ENCODE measurements at regions not wholly inside any gene's neighbourhood (a gene's known extent, or its start where the extent isn't known, plus 50 kb on each side); places are given as distances from the start of the nearest gene placed in this dataset.
"Not testable (repeated sequence)": the region's sequence is repeated elsewhere in the genome, so short reads cannot be mapped to it uniquely, and the experiment has no call there.

DNA sequence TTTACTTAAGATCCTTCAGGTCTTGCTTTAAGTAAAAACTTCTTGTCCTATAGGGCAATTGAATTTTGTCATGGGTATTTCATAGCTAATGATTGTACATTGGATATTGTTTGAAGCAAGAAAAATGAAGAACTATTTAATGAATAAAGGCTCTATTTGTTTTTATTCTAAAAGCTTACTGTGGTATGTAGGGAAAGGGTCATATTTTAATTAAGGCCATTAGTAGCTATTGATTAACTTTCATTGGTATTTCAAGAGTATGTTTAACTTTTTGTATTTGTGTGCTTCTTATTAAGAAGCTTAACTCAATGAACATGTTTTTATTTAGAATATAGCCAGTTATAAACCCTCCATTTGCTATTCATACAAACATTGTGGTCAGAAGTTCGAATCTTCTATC is 1951.8 kb upstream of the ADGRL3 start:
- DNase-seq, result no peak

DNA sequence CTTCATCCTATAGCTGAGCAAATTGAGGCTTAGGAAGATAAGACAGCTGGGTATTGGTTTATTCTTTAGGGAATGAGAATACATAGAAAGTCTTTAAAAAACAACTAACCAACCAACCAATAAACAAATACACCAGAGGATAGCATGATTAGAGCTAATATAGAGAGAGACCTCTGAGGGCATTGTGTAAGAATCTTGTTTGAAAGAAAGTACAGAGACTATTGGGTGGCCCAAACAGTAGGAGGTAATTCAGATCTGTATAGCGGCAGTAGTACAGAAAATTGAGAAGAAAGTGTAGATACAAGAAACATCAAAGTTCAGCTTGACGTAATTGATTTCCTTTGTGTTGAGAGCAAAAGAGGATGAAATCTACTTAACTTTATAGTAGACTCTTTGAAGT is 1951.0 kb upstream of the ADGRL3 start:
- no peak for DNase-seq

DNA sequence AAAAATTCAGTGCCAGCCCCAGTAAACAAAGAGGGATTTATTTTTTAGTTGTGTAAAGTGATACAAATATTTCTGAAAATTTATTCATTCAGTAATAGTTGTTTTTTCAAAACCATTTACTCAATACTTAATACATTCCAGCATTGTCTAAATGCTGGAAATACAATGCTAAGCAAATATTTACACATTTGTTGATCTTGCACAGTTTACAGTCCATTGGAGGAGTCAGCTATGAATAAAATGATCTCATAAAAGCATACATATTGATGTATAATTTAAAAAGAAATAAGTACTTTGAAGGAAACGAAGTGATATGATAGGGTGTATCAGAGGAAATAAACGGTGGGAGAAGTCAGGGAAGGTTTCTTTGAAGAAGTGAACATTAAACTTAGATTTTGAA is 1942.1 kb upstream of the ADGRL3 start:
- DNase-seq, result no peak

DNA sequence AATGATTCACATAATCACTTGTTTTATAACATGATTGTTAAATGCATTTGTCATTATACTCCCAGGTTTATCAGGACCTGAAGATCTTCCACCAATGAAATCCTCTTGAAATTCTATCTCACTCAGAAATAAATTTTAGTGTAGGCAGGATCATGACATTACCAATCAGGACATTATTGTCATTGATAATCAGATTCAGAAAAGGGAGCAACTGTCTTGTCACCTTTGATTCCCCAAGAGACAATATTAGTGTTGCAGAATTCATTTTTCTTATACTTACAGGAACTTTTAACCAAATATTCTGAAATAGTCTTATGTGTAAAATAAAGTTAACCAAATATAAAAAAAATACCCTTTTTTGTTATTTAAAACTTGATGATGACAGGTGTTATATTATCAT is 1892.5 kb upstream of the ADGRL3 start:
- DNase-seq, result no peak

DNA sequence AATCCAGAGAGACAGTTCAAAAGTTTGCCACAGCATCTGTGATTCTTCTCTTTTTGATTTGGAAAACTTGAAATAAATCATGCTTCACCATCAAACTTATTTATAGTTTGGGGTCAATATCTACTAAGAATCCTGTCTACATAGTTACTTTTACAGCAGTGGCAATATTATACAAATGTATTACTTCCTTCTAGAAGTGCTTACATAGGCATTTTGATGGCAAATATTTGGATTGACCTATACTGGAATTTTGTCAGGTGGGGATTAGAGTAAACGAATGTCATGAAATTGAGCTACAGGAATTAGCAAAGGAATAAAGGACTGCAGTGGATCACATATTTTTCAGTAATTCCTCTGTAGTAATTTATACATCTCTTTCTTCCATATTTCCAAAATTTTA is 1885.5 kb upstream of the ADGRL3 start:
- DNase-seq, result no peak

DNA sequence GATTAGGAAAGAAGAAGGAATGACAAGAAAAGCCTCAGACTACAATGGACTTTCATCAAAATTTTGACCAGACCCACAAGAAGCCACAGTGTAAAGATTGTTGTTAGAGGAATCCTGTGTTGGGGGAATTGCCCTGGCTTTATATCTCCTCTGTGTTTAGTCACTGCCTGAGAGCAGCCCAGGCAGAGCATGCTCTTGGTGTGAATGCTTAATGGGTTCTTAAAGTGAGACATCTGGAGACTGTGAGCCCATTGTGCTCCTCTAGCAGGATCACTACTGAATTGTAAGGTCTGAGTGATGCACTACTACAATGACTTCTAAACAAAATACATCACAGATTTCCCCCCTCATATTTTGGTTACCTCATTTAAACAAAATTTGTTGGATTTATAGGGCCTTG is 1860.5 kb upstream of the ADGRL3 start:
- DNase-seq, result no peak

DNA sequence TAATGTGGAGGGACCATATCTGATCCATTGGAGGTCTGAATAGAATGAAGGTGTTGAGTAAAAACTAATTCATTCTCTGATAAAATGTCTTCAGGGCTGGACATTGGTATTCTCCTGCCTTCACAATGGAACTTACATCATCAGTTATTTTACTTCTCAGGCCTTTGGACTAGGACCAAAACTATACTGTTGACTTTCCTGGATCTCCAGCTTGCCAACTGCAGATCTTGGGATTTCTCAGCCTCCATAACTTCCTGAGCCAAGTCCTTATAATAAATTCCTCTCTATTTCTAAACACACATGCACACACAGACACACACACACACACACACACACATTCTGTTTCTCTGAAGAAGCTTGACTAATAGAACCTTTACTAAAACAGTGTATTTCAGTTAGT is 1858.6 kb upstream of the ADGRL3 start:
- DNase-seq, result no peak

DNA sequence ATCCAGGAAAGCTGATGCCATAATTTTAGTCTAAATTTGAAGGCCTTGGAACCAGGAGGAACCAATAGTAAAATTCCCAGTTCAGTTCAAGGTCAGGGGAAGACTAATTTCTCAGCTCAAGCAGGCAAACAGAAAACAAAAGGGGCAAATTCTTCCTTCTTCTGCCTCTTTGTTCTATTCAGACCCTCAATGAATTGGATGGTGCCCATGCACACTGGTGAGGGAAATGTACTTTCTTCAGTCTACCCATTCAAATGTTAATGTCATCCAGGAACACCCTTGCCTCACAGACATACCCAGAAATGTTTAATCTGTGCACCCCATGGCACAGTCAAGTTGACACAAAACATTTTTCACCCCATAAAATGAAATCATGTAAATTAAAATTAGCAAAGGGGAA is 1851.2 kb upstream of the ADGRL3 start:
- DNase-seq, result no peak

DNA sequence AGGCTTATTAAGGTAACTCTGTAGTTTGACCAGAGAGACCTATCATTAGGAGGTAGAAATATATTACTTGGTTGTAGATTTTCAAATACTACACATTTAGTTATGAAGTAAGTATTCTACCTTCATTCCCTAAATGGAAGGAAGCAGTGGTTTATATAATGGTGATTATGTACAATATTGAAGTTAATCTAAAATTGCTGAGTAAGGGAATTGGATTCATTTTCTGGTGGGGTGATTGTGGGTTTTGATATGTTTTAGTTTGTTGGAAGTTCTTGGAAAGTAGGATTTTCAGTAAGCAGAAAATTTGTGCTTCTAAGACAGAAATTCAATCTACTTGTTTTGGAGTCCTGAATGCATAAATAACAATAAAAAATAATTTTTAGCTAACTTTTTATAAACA is 1830.9 kb upstream of the ADGRL3 start:
- no peak for DNase-seq

DNA sequence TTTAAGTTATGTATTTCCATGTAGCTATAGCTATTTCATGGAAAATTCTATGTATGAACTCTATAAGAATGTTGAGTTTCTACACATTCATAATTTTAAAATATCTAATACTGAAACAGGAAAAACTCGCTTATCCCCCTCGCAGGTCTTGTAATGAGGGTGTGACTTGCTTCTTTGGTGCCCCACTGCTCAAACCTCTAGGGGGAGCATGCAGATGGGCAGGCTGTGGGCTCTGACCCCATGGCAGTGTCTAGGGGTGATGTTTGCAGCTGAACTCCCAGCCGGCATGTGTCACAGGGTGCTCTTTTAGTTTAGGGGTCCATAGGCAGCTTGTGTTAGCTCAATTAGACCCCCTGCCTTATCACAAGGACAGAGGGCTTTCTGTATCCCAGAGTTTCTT is 1825.7 kb upstream of the ADGRL3 start:
- DNase-seq, result no peak

DNA sequence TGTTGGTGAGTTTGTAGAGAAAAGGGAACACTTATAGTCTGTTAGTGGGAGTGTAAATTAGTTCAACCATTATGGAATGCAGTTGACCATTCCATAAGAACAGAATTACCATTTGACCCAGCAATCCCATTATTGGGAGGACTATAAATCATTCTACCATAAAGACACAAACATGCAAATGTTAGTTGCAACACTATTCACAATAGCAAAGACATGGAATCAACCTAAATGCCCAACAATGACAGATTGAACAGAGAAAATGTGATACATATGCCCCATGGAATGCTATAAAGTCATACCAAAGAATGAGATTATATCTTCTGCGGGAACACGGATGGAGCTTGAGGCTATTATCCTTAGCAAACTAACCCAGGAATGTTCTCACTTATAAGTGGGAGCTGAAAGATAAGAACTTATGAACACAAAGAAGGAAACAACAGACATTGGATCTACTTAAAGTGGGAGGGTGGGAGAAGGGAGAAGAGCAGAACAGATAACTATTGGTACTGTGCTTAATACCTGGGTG is 1819.2 kb upstream of the ADGRL3 start:
- no peak for DNase-seq

DNA sequence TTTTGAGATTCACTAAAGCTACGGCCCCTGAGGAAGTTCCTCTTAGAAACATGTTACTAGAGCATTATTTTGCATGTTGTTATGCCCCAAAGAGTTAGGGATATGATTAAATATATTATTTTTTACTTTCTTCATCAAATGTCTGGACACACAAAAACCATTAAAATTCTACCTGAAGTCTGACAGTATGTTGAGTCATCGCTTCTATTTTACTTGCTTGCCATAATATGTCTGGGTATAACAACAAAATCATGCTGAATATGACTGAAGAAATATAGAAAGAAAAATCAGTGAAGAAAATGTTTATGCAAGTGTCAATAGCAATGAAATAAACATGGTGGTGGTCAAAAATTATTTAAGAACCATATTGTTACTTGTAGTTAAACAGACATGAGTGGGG is 1818.5 kb upstream of the ADGRL3 start:
- DNase-seq, result no peak

DNA sequence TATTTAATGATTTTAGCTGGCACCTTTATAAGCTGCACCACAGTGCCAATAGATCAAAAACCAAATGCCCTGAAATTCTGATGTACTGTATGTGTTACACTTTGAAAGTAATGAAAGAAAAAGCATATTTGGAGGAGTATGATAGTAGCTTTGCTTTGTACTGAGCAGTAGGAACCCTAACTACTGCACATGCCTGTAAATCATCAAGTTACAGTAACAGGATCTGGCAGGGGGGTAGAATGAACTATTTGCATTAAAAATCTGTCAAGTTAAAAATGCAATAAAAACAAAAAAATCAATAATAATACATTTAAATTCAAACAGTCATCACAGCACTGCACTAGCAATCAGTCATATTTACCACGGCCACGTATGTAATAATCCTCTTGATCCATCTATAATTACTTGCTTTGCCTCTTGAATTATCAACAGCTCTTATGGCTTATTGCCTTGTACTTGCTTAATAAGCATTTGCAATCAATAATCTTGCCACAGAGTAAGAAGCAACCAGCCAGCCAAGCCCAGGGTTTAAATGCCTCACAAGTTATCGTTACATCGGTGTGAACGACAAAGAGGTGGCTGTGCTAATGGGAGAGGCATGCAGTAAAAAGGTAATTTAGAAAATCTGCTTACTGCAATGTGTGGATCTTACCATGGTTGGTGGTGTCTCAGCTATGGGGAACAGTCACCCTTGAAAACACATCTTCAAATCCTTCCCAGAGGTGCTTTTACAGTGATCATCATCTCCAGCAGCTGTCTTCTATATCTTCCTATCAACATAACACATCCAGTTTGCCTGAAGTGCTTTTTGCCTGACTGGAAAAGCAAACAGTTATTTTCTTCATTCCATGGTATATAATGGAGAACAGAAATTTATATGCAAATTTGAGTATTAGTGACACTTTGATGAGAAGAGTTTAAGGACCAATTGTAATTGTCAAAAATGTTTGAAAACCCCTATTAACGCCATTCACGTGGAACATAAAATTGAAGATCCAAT is 1812.1 kb upstream of the ADGRL3 start:
- no peak for DNase-seq

DNA sequence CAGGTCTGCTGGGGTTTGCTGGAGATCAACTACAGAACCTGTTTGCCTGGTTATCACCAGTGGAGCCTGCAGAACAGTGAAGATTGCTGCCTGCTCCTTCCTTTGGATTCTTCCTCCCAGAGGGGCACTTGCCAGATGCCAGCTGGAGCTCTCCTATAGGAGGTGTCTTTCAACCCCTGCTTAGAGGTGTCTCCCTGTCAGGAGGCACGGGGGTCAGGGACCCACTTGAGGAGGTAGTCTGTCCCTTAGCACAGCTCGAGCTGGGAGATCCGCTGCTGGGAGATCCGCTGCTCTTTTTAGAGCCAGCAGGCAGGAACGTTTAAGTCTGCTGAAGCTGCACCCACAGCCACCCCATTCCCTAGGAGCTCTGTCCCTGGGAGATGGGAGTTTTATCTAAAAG is 1806.3 kb upstream of the ADGRL3 start:
- no peak for DNase-seq

DNA sequence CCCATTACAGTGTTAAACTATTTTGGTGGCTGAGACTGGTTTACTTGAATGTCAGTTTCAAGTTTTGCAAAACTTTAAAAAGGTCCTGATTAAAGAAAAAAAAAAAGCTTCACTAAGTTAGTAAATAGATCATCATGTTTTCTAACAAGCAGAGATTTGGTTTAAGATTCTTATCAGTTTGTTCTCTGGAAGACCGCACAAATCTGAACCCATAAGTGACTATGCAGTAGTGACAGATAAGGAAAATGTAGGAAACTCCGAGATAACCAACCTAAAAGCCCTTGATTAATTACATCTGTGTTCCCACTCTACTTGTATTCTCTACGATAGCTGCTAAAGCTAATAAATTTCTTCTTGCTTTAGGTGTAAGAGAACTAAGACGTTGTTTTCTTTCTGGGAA is 1799.8 kb upstream of the ADGRL3 start:
- no peak for DNase-seq

DNA sequence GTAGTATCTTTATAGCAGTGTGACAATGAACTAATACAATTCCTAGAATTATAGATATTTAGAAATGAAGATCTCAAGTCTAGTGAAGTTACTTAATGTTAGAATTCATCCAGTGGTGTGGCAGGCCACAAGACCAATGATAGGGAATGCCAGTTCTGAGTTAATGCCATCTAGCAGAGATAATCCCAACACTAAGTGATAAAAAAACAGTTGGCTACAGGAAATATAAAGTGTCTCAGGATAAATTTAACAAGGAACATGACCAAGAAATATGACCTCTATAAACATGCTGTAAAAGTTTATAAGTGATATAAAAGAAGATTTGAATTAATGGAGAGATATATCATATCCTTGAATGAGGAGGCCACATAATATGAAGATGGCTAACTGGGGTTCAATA is 1790.5 kb upstream of the ADGRL3 start:
- no peak for DNase-seq

DNA sequence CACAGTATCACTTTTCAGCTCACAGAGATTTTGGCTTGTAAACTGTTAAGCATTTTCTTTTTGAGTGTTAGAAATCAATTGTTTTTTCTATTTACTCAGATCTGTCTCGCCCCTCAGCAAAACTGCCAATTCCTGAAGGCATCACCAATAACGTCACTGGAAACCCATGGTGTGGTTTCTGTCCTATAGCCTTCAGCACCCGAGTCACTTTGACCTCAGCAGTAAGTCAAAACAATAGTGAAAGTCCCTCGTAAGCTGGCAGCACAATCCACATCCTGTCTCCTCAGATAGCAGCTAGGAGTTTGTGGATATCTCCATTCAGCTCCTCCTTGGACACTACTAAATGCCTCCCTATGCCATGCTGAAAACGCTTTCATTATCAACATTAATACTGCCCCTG is 1787.4 kb upstream of the ADGRL3 start:
- no peak for DNase-seq

DNA sequence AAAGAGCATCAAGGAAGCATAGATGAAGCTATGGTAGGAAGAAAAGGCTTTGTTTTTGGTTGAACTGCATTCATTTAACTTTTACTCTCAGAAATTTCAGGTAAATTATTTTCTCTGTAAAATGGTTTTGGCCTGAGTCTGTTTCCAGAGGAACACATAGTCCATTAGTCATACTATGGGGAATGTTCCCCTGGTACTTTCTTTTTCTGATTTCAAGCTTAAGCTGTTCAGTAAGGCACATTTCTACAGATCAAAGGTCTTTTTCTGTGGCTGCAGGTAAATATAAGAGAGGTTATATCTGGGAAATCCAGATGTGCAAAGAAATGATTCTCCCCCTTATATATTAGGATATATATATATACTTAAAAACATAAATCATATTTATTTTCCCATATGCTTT is 1744.4 kb upstream of the ADGRL3 start:
- no peak for DNase-seq

DNA sequence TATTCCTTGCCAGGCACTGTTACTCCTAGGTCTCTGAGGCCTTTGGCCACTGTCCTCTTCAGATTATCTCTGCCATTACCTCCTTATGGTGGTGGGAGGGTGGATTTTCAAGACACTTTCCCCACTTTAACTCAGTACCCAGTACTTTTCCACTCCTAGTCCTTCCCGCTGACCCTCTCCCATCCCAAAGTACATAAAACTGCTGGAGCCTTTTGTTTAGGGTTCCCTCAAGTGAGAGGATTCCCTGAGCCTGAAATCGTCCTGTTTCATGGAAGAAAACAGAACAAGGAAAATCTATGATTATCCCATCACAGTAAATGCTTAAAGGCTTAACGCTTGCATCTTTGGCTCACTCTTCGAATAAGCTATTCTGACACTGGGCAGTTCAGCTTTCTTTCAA is 1742.5 kb upstream of the ADGRL3 start:
- DNase-seq, result no peak

DNA sequence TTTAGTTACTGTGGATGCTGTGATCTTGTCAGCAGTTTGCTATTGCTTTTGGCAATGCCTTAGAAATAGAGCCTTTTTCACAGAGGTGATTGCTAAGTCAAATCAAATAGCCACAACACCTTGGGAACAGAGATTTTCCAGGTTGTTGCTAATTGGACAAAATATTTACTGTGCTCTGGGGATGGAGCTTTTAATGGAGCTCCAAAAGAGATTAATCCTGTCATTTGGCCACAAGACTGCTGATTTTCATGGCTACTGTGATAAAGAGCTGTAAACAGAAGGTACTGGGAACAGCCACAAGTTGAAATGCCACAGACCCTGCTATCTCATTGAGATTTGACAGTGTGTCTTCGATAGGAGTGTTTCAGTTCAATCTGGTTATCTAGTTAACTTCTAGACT is 1715.2 kb upstream of the ADGRL3 start:
- DNase-seq, result no peak

DNA sequence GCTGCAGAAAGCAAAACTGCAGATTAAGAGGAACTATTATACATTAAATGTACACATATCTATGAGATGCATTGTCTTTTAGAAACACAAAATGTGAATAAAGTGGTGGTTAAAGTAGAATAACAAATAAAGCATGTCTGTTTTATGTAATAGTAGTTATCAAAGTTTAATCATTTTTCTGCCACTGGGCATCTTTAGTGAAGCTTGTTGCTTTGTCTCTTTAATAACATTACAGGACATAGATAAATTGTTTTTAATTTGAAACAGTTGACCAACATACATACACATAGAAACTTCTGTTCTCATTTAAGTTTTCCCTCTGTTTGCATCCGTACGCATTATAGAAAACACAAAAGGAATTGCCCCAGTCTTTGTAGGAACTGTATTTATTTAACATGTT is 1700.0 kb upstream of the ADGRL3 start:
- no peak for DNase-seq

DNA sequence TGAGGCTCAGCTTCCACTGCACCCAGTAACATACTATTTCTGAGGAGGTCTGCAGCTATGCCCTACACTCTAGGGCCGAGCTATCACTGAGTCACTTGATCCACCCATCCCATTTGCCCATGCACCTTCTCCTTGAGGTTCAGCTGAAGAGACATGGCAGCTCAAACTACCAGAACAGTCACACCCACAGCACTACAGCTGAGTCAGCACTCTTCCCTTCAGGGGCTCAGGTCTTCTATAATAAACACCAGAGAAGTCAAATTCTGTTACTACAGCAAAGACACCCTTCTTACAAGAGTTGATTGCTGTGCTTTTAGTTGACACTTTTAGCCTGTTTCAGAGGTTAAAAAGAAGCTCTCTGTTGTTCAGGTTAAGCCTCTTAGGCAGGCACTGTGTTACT is 1696.4 kb upstream of the ADGRL3 start:
- DNase-seq, result no peak

DNA sequence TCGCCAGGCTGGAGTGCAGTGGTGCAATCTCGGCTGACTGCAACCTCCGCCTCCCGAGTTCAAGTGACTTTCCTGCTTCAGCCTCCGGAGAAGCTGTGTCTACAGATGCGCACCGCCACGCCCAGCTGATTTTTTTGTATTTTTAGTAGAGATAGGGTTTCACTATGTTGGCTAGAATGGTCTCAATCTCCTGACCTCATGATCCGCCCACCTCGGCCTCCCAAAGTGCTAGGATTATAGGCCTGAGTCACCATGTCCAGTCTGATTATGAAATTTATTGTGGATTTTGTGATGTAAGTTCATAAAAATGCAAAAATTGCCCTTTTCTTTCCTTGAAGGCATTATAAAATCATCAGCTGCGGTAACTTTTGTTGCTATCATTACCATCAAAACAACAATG is 1688.3 kb upstream of the ADGRL3 start:
- DNase-seq, result not testable (repeated sequence)

DNA sequence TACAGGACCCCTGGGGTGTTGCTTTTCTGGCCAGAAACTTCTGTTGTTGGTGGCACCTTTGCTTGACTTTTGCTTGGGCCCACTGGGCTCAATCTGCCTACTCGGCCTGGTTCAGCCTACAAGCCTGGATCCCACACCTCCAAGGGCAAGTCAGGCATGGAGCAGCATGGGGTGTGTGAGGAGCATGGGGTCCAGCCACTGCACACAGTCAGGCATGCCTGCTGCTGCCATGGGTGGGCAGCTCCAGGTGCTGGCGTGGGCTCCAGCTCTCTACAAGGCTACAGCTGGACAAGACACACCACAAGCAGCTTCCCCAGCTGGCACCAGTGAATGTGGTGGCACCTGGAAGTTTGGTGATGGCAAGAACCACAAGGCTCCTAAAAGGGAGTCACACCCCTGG is 1683.1 kb upstream of the ADGRL3 start:
- DNase-seq, result no peak

Measured in GDM1 (cell line).